Keratinocyte (primary cell): ENCODE measurements at regions not wholly inside any gene's neighbourhood (a gene's known extent, or its start where the extent isn't known, plus 50 kb on each side); places are given as distances from the start of the nearest gene placed in this dataset.

Experiments used
- DNase-seq: peaks from one replicate; pipeline ENCODE4 v3.0.0-alpha.2; 2011; ENCODE audit warnings: low read depth, missing footprints, low spot score
- FAIRE-seq: peaks from 2 replicates; lab custom pipeline; 2011; peaks lifted over from hg19 to GRCh38; lab: Jason Lieb, UNC
- H2AFZ ChIP-seq: 2 replicates; pipeline ENCODE4 v1.6.0; 2012; ENCODE audit warnings: low read length, control low read depth, inconsistent platforms; ENCODE audit not compliant: control insufficient read depth
- H3K27ac ChIP-seq: 2 replicates; pipeline ENCODE4 v1.5.1; 2011; ENCODE audit warnings: low read length; ENCODE audit not compliant: control insufficient read depth, insufficient read depth
- H3K27me3 ChIP-seq: 3 replicates; pipeline ENCODE4 v1.6.0; 2011; ENCODE audit warnings: low read length; ENCODE audit not compliant: control insufficient read depth, insufficient read depth; ENCODE audit errors: extremely low read depth
- H3K36me3 ChIP-seq, 2 experiments: 2 replicates in 1 of 2; 3 replicates in 1 of 2; pipeline ENCODE4 v1.5.1; 2011; ENCODE audit warnings: low read length in 2 of 2, mild to moderate bottlenecking in 1 of 2; ENCODE audit not compliant: control insufficient read depth in 2 of 2, insufficient read depth in 2 of 2; ENCODE audit errors: extremely low read depth in 1 of 2
- H3K4me1 ChIP-seq: 3 replicates; pipeline ENCODE4 v1.5.1; 2011; ENCODE audit warnings: low read length; ENCODE audit not compliant: control insufficient read depth, insufficient read depth; ENCODE audit errors: extremely low read depth
- H3K4me2 ChIP-seq: 3 replicates; pipeline ENCODE4 v1.6.0; 2011; ENCODE audit warnings: low read depth, low read length; ENCODE audit not compliant: control insufficient read depth, insufficient read depth; ENCODE audit errors: extremely low read depth
- H3K4me3 ChIP-seq, 3 experiments: fragments of 200-600 bp in 1 of 3; sonication (generic) in 1 of 3; 2 replicates in 2 of 3; 3 replicates in 1 of 3; pipeline ENCODE4 v1.5.1; 2011 to 2016; ENCODE audit warnings: low read length in 3 of 3, mild to moderate bottlenecking in 3 of 3, control low read depth in 2 of 3, inconsistent platforms in 1 of 3, low read depth in 1 of 3, mixed read lengths in 1 of 3, mixed run types in 1 of 3, moderate library complexity in 1 of 3; ENCODE audit not compliant: control insufficient read depth in 2 of 3, insufficient read depth in 2 of 3; ENCODE audit errors: extremely low read depth in 1 of 3
- H3K79me2 ChIP-seq: 2 replicates; pipeline ENCODE4 v1.6.0; 2012; ENCODE audit warnings: low read length; ENCODE audit not compliant: control insufficient read depth, insufficient read depth
- H3K9ac ChIP-seq: 3 replicates; pipeline ENCODE4 v1.6.0; 2011; ENCODE audit warnings: low read length; ENCODE audit not compliant: control insufficient read depth, insufficient read depth; ENCODE audit errors: extremely low read depth
- H3K9me1 ChIP-seq: 3 replicates; pipeline ENCODE4 v1.6.0; 2011; ENCODE audit warnings: low read length; ENCODE audit not compliant: control insufficient read depth, insufficient read depth; ENCODE audit errors: extremely low read depth
- H3K9me3 ChIP-seq: 2 replicates; pipeline ENCODE4 v1.5.1; 2012; ENCODE audit warnings: low read depth, low read length; ENCODE audit not compliant: control insufficient read depth
- H4K20me1 ChIP-seq: 3 replicates; pipeline ENCODE4 v1.6.0; 2011; ENCODE audit warnings: low read length; ENCODE audit not compliant: control insufficient read depth, insufficient read depth; ENCODE audit errors: extremely low read depth
- CTCF ChIP-seq, 3 experiments: IDR thresholded peaks in 1 of 3; conservative IDR thresholded peaks in 1 of 3; optimal IDR thresholded peaks in 1 of 3; 2 replicates in 2 of 3; 3 replicates in 1 of 3; pipeline versions ENCODE3 to v1.5.1; 2011; ENCODE audit warnings: low read length in 3 of 3, mild to moderate bottlenecking in 3 of 3, moderate library complexity in 2 of 3, control low read depth in 1 of 3, inconsistent platforms in 1 of 3; ENCODE audit not compliant: insufficient read depth in 2 of 3; ENCODE audit errors: extremely low read depth in 1 of 3
- EZH2 ChIP-seq: IDR thresholded peaks from one replicate; pipeline ENCODE4 v1.6.1; 2012; ENCODE audit warnings: inconsistent platforms, mild to moderate bottlenecking, low read length, moderate library complexity
- dilution Hi-C: fragments of 300-500 bp; cut with MboI; formaldehyde crosslinking; loops from one replicate; pipeline ENCODE4 v1.7.0; 2020; ENCODE audit warnings: low sequenced_read_pairs; ENCODE audit not compliant: extremely low pct_ligation_motif_present

DNA sequence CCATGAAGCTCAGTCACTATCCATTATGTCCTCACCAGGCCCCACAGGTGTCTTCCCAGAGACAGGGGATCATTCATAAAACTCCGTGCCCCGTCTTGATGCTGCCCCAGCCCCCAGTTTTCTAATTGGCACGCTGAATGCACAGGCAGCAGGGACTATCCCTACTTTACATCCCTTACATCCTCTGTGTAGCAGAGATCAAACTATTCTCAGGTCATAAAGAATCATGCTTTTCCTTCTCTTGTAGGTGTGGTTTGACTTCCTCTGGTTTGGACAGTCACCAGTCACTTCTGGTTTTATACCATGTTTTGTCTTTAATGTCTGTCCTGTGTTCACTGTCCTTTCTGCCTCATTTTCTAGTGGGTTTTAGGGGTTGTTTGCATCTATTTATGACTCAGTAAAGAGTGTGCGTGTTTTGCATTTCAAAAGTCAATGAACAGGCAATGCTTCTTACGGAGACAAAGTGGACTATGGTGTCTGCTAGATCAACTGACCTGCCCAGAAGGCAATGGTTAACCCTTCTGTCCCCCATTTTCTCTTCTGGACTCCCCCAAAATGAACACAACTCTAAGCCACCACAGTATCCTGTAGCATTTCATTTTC is 140.4 kb upstream of the NPVF start:
- no peaks in the 10 kb centered on the region for H3K79me2 ChIP-seq
- no peaks in the 10 kb centered on the region for H4K20me1 ChIP-seq
- no peak overlapping the region for H3K9ac ChIP-seq
- TF ChIP-seq CTCF (optimal IDR thresholded peaks at IDR 0.05 in 1 of 3, IDR thresholded peaks at IDR 0.05 in 1 of 3, conservative IDR thresholded peaks at IDR 0.05 in 1 of 3; ENCODE audit: extremely low read depth in 1 of 3, insufficient read depth in 2 of 3, low read length in 3 of 3): no peak
- no peak for TF ChIP-seq EZH2
- H3K4me3 ChIP-seq: no peak overlapping the region
- dilution Hi-C loops: no loop called here
- H3K4me2 ChIP-seq: no peak overlapping the region
- FAIRE-seq (no peak), DNase-seq (no peak)
- no peaks in the 10 kb centered on the region for H3K4me1 ChIP-seq
- no peaks in the 10 kb centered on the region for H3K9me3 ChIP-seq
- H3K9me1 ChIP-seq: no peaks in the 10 kb centered on the region
- H3K36me3 ChIP-seq: no peaks in the 10 kb centered on the region
- H3K27ac ChIP-seq: no peak overlapping the region
- no peaks in the 10 kb centered on the region for H3K27me3 ChIP-seq
- no peak overlapping the region for H2AFZ ChIP-seq

DNA sequence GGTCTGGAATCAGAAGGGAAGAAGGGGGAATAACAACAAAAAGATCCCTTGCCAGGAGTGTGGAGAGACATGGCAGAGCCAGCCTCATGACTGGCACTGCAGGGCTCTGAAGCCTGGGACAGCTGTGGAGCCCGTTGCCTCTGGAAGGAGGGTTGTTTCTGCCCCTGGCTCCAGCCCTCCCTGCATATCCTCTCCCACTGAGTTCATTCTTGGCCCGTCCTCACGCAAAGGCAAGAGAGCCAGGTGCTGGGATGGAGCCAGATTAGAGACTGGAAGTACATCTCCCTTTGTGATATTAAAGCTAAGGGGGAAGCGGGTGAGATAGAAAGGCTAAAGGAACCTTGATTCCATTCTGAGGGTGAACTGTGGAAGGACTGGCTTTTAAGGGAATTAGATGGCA is 141.5 kb upstream of the NPVF start:
- no peaks in the 10 kb centered on the region for H3K36me3 ChIP-seq
- DNase-seq (no peak), FAIRE-seq (no peak)
- H3K9ac ChIP-seq: no peak overlapping the region
- no peaks in the 10 kb centered on the region for H3K9me1 ChIP-seq
- H3K79me2 ChIP-seq: no peaks in the 10 kb centered on the region
- H3K27me3 ChIP-seq: no peaks in the 10 kb centered on the region
- H4K20me1 ChIP-seq: no peaks in the 10 kb centered on the region
- H3K4me3 ChIP-seq: no peak overlapping the region
- no peak overlapping the region for H3K27ac ChIP-seq
- H3K4me1 ChIP-seq: no peaks in the 10 kb centered on the region
- TF ChIP-seq CTCF (optimal IDR thresholded peaks at IDR 0.05 in 1 of 3, IDR thresholded peaks at IDR 0.05 in 1 of 3, conservative IDR thresholded peaks at IDR 0.05 in 1 of 3; ENCODE audit: extremely low read depth in 1 of 3, insufficient read depth in 2 of 3, low read length in 3 of 3) (no peak), EZH2 (no peak)
- no peak overlapping the region for H2AFZ ChIP-seq
- no peaks in the 10 kb centered on the region for H3K9me3 ChIP-seq
- no peak overlapping the region for H3K4me2 ChIP-seq
- dilution Hi-C loops: no loop called here
